NCI-H2227 (cell line): ENCODE measurements at regions not wholly inside any gene's neighbourhood (a gene's known extent, or its start where the extent isn't known, plus 50 kb on each side); places are given as distances from the start of the nearest gene placed in this dataset.

ENCODE experiments used
- DNase-seq: peaks from one replicate; lab custom pipeline; 2025; ENCODE audit not compliant: unreplicated experiment; lab: John Stamatoyannopoulos, UW

DNA sequence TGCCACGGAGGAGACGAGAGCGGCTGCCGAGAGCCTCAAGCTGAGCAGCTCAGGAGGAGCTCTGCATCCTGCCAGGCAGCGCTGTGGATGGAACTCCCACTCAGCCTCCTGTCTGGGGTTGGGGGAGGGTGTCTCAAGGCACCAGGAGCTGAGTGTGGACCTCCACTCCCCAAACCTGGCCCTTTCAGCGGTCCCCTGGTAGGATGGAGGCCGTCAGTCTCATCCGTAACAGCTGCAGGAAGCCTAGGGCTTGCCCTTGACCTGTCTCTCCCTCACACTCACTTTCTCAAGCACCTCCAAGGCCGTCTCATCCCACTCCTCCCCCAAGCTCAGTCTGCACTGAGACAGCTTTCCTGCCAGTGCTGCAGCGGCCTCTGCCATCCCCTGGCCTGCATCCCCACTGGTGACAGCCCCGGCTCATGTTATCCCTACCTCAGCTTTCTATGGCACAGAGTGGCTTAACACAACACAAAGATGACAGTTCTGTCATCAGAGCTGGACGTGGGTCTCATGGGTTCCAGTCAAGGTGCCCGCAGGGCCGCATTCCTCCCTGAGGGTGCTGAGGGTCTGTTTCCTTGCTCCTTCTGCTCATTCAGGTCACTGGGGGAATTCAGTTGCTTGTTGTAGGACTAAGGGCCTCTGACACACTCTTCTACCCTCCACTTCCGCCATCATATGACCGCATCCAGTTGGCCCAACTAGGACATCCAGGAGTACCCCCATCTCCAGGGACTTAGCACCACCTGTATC is 341.9 kb upstream of the B3GAT1 start:
- no peak for DNase-seq

DNA sequence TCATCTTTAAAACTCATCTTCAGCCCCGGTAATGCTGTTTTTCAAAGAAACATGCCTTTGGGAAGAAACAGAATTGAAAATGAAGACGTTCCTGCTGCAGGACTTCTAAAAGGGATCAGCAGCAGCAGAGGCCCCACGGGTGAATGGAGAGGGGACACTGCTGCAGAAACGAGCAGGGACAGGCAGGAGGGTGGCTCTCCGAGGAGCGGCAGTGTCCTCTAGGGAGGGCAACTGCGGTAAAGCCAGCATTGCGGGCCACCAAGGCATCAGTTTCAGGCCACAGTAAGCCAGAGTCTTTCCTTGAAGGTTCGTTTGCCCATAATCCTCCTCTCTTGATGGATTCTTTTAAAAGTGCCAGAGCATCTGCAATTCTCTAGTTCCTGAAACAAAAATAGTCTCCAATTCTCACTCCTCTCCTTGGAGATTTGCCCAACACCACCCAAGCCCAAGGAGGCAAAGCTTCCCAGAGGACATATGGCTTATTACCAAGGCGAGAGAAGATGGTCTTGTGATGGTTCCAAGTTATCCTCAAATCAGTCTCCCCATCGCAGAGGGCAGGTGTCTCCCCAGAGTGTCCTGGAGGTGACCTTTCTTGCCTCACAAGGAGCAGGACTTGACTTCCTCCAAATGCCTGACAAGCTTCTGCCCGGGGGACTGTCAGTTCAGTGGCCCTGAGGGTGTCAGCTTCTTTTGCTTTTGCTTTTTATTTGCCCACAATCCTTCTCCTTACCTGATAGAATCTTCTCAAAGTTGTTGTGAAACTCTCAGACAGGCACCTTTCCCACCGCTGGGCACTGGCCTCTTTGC is 341.1 kb upstream of the B3GAT1 start:
- no peak for DNase-seq

DNA sequence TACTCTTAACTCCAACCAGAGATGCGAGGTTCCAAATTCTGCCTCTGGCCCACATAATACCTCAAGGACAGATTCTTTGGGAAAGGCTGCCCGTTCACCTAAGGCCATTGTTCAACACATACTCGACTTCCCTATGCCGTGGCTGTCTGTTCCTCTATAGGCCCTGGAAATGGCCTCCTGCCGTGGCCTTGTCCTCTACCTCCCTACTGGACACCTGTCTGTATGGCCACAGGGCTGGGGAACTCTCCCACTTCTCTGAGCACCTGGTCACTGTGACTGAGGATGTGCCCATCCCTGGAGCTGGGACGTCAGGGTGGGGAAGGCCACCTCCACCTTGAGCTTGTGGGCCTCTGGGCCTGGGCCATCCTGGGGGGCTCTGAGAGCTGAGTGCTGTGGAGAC is 340.5 kb upstream of the B3GAT1 start:
- DNase-seq: no peak

DNA sequence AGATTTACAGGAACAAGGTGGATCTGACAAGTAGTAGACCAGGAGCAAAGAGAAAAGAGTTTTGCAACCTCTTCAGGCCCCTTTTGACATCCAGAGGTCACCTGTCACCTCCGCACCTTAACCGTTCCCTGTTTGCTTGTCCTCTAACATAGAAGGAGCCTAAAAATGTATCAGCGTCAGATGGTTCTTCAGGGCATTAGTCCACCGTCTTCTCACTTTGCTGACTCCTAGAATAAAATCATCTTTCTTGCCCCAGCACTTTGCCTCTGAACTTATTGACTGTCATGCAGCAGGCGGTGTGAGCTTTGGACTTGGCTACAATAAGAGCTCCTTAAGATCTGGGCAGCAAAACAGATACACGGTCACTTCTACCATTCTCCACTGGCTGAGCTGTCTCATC is 339.7 kb upstream of the B3GAT1 start:
- DNase-seq: no peak

DNA sequence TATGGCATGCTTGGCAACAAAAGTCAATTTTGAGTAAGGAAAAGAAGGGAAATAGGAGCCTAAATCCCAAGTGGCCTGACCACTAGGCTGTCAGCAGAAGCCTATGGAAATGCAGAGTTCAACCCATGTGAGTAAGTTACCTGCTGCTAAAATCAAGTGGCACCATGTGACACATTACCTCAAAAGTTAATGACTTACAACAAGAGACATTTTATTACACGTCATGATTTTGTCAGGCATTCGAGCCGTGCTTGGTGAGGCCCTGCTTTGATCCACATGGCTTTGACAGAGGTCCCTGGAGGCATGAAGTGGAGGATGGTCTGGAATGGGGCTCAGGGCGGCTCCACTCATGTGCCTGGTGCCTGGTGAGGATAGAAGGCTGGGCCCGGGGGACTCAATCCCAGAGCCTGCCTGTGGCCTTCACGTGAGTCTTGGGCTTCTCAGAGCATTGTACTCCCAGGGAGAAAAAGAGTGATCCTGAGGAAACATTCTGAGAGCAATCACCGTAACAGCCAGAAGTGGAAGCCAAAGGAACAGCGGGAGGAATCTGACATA is 339.1 kb upstream of the B3GAT1 start:
- no peak for DNase-seq

DNA sequence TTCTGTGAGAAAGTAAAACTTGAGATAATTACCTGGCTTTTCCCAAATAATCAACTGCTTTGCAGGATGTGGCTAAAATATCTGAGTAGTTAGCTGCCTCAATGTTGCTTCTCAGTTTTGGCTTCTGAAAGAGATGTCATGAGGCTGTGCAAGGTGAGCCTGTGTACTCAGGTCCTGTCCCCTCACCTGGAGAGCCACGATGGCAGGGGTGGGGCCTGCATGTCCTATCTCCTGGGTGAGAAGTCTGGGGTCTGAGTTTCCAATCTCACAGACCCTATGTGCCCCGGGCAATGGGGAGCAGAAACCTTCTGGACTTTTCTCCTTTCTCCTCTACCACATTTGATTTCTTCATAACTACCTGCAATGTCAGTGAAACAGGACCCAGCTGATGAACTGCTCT is 338.6 kb upstream of the B3GAT1 start:
- no peak for DNase-seq

DNA sequence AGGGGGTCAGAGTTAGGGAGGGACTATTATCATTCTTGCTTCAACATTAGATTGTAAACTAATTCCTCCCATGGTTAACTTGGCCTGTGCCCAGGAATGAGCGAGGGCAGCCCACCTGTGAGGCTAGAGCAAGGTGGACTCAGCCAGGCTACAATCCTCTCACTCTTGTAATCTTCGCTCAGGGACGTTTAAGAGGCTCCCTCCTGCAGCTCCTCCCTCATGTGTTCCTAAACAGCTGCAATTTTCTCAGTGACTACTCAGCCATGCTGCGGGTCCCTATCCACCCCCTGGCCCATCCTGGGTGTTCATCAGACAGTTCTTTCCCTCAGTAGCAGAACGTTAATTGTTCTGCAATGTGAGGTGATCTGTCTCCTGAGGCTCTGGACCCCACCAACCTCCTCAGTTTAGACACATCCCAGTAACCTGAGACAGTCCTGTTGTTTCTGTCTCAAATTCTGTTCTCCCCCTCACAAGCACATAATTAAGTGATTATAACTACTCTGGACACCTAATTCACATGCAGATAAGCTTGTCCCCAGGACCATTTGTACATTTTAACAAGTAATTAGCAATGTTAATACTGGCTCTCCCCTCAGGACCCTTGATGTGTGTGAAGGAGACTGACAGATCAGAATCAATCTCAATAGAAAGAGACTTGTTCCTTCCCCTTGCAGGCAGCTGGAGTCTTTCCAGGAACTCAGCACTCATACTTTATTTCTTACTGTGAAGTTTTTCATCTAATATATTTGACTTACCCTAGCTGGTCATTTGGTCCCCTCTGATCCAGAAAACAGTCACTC is 337.2 kb upstream of the B3GAT1 start:
- no peak for DNase-seq

DNA sequence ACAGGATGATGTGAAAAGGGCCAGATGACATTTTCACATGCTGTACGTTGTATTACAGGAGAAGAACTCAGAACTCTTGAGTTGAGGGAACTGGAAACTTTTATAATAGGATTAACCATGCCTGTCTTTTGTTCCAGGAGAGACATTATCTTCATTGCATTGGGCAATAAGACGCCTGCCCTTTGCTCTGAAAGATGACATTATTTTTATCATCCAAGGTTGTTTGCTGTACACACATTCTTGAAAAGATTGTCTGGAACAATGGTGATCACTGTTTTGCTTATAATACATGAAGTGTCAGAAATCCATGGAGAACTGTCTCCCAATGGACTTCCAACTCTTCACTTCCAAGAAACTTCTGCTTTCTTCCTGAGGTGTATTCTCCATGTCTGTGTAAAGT is 334.6 kb upstream of the B3GAT1 start:
- no peak for DNase-seq

DNA sequence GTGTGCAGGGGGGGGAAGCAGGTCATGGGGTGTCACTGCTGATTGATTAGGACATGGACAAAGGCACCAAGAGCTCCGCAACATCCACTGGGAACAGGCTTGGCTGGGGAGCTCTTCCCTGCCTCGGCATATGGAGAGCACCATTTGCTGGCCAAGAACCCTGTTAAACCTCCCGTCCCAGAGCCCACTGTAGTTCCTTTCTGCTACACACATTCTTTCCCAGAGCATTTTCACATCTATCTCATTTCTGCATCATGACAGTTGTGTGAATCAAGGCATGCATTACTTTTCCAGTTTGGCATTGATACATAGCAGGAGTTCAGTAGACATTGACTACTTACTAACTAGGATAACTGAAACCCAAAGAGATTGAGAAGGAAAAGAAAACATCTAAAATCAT is 333.4 kb upstream of the B3GAT1 start:
- no peak for DNase-seq

DNA sequence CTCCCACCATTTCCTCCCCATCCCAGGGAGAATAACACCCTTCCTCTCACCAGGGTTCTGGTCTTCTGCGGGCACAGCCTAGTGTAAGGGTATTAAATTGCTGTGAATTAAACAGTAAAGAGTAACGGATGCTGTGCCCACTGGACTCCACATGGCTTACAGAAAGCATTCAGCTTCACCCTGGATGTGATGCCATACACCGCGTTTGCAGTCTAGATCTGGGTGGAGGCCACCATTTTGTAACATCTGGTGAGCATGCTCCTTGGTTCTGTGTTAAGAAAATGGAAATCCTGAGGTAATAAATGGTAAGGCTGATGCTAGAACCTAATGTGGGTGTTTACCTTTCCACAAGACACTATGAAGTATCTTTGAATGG is 331.8 kb upstream of the B3GAT1 start:
- no peak for DNase-seq

DNA sequence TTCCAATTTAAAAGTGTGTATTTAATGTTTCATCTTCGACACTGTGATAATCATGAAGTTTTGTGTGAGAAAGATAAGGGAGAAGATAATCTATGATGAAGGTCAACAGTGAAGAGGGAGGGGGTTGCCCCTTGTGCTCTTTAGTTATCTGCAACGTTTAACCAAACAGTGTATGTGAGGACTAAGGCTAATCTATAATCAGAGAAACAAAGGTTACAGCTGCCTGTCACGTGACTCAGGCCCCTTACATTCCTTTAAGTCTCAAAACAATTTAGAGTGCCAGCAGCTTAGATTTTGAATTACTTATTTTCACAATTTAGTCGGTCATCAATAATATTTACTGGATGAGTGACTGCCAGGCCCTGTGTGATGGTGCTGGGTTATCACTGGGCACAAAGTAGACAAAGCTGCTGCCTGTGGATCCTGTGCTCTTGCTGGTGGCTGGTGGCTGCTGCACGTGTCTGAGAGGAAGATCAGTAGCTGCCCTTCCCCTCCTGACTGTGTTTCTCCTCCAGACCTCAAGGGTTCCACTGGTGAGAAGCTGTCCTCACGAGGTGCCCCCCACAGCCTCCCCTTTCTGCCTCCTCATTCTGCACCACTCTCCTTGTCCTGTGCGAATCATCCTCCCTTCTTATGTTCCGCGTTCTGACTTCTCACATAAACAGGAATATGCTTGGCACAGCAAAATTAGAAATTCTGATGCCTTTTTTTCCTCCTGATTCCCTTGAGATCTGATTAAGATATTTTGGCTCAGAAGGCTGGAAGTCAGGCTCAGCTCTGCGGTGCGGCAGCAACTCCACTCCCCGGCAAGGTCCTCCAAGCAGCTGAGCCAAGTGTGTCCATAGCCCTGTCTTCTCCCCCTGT is 331.1 kb upstream of the B3GAT1 start:
- no peak for DNase-seq

DNA sequence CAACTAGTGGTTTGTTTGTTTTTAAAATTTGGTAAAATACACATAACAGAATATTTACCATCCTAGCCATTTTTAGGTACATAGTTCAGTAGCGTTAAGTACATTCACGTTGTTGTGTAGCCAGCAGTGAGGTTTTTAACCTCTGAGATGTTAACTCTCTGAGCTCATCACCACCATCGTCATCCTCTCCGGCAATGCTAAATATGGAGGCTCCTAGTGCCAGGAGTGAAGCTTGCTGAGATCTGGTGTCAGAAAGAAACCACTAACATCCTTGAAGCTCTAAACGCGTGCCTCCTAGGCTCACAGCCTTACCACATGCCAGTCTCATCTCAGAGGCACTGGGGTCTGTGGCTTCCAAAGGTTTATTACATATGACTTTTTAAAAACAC is 330.2 kb upstream of the B3GAT1 start:
- no peak for DNase-seq

DNA sequence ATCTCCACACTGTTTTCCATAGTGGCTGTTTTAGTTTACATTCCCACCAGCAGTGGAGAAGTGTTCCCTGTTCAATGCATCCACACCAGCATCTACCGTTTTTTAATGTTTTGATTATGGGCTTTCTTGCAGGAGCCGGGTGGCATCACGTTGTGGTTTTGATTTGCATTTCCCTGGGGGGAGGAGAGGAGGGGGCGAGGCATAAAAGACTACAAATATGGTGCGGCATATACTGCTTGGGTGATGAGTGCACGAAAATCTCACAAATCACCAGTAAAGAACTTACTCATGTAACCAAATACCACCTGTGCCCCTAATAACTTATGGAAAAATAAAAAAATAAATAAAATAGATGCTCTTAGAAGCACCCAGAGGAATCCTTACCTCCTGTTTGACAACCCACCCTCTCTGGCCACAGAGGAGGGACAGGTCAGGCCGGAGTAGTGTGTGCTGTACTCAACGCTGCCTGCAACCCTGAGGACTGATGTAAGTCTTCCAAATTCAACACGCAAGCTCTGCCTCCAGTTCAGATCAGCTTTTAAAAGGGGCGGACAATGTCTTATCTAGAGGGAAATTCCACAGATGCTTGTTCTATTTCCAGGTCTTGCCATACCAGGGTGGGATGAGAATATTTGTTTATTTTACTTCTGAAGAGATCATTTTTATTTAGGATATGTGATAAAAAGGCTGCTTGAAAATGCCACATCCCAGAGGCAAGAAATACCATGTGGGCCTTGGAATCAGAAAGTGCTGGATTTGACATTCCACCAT is 329.6 kb upstream of the B3GAT1 start:
- DNase-seq: no peak

DNA sequence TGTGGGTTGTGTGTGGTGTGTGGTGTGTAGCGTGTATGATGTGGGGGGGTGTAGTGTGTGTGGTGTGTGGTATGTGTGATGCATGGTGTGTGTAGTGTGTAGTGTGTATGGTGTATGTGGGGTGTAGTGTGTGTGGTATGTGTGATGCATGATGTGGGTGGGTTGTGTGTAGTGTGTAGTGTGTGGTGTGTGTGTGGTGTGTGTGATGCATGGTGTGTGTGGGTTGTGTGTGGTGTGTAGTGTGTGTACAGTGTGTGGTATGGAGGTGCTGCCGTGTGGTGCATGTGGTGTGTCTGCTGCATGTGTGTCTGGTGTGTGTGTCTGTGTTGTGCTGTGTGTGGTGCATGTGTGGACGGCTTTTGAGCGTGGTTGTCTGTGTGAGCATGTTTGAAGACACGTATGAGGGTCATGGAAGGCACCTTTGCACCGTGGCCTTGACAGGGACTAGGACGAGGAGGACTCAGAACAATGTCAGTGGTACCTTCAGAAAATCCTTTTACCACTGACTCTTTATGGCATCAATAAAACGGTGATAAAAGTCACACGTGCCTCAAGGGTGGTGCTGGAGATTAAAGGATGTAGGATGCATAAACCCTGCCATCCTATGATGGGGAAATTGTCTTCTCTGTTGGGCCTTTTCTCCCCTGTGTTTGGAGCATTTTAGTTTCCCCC is 328.7 kb upstream of the B3GAT1 start:
- DNase-seq: no peak

DNA sequence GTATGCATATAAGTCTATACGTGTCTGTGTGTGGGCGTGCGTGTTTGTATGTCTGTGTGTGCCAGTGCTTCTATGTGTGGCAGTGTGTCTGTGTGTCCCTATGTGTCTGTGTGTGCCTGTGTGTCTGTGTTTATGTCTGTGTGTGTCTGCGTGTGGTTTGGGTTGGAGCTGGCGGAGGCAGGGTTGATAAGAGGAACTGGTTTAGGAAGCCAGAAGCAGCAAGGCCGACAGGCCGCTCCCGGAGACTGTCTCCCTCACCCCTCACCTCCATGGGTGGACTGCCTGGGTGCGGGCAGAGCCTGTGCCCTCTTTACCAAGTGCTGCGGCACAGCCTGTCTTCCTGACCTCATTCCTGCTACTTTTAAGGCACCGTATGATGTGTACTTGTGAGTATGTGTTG is 327.1 kb upstream of the B3GAT1 start:
- DNase-seq: no peak

DNA sequence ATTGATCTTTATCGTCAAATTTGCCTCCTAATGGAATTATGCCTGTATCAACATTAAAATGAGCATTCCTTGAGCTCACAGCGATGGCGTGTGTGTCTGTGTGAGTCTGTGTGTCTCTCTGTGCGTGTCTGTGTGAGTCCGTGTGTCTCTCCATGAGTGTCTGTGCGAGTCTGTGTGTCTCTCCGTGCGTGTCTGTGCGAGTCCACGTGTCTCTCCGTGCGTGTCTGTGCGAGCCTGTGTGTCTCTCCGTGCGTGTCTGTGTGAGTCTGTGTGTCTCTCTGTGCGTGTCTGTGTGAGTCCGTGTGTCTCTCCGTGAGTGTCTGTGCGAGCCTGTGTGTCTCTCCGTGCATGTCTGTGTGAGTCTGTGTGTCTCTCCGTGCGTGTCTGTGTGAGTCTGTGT is 326.5 kb upstream of the B3GAT1 start:
- DNase-seq: no peak

DNA sequence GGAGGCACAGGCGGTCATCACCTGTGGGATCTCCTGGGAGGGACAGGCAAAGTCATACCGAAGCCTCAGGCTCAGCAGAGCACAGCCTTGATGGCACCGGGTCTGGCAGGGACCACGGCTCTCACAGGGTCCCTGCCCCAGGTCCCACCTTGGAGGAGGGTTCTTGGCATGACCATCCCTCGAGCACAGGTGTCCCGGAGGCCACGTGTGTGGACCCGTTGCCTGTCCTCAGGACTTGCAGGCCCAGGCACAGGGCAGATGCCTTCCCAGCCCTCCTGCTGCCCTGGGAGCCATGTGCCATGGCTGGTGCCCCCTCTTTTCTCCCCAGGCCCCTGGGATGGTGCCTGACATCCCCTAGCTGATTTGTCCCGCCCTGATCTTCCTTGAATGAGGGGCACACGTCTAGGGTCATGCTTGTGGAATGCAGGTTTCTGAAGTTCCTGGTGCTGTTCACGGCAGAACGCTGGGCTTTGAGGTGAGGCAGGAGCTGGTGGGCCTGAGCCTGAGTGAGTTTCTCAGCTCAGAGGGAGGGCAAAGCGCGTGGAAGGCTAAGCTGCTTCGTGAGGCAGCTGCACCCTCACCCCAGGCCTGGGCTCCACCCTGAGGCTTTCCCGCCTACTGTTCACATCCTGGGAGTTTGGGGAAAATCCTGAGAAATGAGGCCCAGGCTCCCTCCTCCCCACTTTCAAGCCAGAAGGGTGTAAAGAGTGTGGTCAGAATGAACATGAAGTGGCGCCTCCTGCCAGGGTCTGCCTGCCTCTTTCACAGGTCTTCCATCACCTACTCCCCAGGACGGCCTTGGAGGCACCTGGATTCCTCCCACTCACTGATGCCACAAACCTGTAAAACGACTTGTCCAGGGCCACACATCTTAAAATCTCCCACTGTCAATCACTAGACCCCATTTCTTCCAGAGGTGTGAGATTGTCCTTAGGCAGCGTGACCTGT is 325.8 kb upstream of the B3GAT1 start:
- DNase-seq: no peak

DNA sequence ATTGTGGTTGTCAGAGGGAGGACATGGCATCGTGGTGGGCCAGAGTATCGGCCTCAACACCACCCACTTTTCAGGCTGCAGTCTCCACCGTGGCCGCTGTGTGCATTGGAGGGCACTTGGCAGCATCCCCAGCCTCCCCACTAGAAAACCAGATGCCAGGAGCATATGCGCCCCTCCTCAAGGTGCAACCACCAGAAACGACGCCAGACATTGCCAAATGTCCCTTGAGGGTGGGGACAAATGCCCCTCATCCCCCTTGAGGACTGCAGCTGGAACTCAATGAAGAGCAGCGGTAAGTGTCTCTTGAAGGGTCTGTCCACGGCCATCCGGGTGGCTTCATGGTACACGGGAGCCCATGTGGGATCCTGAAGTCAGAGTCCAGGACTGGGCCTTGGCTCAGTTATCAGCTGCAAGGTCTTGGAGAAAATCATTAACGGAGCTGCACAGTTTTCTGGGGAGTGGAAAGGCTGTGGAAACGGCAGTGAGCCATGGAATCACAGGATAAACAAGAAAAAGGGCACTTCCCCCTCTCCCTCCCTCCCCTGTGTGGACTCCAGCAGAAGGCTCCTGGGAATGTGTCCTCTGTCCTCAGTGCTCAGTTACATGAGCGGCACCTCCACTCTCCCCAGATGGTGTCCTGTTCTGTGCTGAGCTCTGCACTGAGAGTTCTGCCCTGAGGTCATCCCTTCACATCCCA is 324.4 kb upstream of the B3GAT1 start:
- no peak for DNase-seq
